Motor neuron (in vitro differentiated cells): ENCODE measurements at regions not wholly inside any gene's neighbourhood (a gene's known extent, or its start where the extent isn't known, plus 50 kb on each side); places are given as distances from the start of the nearest gene placed in this dataset.
"Not testable (repeated sequence)": the region's sequence is repeated elsewhere in the genome, so short reads cannot be mapped to it uniquely, and the experiment has no call there.

Source experiments
- ATAC-seq, 8 experiments: fragments of 200-7000 bp; cut with Tn5 transposase; replicated peaks in 6 of 8; 2 replicates each; pipeline ENCODE4 v1.8.0; 2021; ENCODE audit warnings: mild to moderate bottlenecking in 8 of 8, moderate library complexity in 8 of 8
- H3K27ac ChIP-seq, 2 donors: fragments of 250-450 bp; sonication (Bioruptor Pico); 2 replicates each; pipeline ENCODE4 v1.9.0; 2021; ENCODE audit warnings: antibody characterized with exemption in 2 of 2, mild to moderate bottlenecking in 2 of 2, moderate library complexity in 1 of 2
- H3K4me1 ChIP-seq, 2 donors: fragments of 250-450 bp; sonication (Bioruptor Pico); replicated peaks in 1 of 2; 2 replicates each; pipeline ENCODE4 v1.6.1; 2021; ENCODE audit warnings: antibody characterized with exemption in 2 of 2, mild to moderate bottlenecking in 2 of 2, moderate library complexity in 1 of 2
- H3K4me3 ChIP-seq, 5 donors: fragments of 250-450 bp; sonication (Bioruptor Pico); 2 replicates each; pipeline ENCODE4 v1.9.0; 2021; ENCODE audit warnings: antibody characterized with exemption in 5 of 5, mild to moderate bottlenecking in 5 of 5, moderate library complexity in 4 of 5
- WGBS, 10 experiments: fragments of 450-650 bp; shearing (Covaris generic); methylation state at CpG; one replicate each; pipeline ENCODE4 v1.0.0; 2022; 5-methylcytosine and 5-hydroxymethylcytosine counted together
- in situ Hi-C, 9 experiments: fragments of 400-800 bp; cut with MboI; loops; one replicate each; pipeline ENCODE4 v1.15.0; 2021; ENCODE audit warnings: low sequenced_read_pairs in 9 of 9, low pct_unique_long_range_greater_than_20kb in 2 of 9; ENCODE audit not compliant: unreplicated experiment in 9 of 9

DNA sequence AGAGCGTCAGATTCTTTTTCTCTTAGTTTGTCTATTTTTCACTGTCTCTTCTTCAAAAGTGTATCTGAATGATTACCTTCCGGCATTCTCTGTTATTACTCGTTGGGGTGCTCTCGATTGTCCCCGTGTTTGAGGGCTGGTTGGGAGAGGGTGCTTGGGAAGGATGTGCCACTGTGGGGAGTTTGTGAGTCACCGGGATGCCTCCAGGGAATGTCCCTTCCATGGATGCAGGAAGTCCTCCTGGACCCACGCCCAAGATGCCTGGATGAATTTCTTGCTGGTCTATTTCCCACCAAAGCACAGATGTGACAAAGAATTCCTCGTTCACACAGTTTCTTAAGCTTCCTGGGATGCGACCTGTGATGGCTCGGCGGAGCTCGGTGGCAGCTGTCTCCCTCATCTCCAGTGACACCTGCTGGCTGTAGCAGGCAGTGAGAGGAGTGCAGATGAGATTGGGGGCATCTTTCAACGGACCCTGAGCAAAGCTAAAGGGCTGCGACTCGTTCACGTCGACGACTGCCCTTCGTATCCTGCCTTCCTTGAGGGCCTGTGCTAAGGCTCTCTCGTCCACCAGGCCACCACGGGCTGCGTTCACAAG lies 2895.1 kb upstream of the TPTE start:
- in situ Hi-C loops, H3K4me3 ChIP-seq, H3K27ac ChIP-seq, H3K4me1 ChIP-seq: not testable (repeated sequence)
- no CpG with 5 or more reads among the region's 22 CpGs for WGBS, 10 experiments
- peak in 5 of 8 experiments; percentile 38 to 88 (median 66) for ATAC-seq
